OCI-LY7 (cell line): ENCODE measurements at regions not wholly inside any gene's neighbourhood (a gene's known extent, or its start where the extent isn't known, plus 50 kb on each side); places are given as distances from the start of the nearest gene placed in this dataset.

ENCODE experiments used
- EZH2phosphoT487 ChIP-seq: fragments of 200-600 bp; sonication (generic); IDR thresholded peaks from 2 replicates; pipeline ENCODE4 v1.6.1; 2018; ENCODE audit warnings: low read depth, borderline replicate concordance, mild to moderate bottlenecking, mixed run types, antibody characterized with exemption, low read length, moderate library complexity, mixed read lengths
- TF ChIP-seq, protein P1 (sequence below): fragments of 200-600 bp; sonication (generic); conservative IDR thresholded peaks from 2 replicates; pipeline ENCODE4 v1.5.1; 2014; ENCODE audit warnings: mild to moderate bottlenecking, antibody characterized with exemption, low read length, moderate library complexity, mixed read lengths

DNA sequence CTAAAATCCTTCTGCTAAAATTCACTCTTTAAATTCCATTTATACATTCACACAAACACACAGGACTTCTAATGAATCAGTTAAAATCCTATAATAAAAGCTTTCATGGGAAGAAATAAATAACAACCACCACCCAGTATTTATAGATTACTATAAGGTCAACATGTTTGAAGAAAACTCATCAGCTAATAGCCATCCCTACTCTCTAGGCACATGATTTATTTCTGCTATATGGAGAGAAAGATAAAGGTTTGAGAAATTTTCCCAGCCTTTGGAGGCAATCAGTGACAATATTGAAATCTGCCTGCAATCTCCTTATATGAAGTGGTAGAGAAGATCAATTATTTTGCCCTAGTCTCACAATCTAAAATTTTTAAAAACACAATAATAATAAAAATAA, 1038.9 kb upstream of the DIAPH2 start:
- TF ChIP-seq, protein P1, sequence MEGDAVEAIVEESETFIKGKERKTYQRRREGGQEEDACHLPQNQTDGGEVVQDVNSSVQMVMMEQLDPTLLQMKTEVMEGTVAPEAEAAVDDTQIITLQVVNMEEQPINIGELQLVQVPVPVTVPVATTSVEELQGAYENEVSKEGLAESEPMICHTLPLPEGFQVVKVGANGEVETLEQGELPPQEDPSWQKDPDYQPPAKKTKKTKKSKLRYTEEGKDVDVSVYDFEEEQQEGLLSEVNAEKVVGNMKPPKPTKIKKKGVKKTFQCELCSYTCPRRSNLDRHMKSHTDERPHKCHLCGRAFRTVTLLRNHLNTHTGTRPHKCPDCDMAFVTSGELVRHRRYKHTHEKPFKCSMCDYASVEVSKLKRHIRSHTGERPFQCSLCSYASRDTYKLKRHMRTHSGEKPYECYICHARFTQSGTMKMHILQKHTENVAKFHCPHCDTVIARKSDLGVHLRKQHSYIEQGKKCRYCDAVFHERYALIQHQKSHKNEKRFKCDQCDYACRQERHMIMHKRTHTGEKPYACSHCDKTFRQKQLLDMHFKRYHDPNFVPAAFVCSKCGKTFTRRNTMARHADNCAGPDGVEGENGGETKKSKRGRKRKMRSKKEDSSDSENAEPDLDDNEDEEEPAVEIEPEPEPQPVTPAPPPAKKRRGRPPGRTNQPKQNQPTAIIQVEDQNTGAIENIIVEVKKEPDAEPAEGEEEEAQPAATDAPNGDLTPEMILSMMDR = no peak
- TF ChIP-seq EZH2phosphoT487 = no peak
